SK-N-DZ (cell line): ENCODE measurements at regions not wholly inside any gene's neighbourhood (a gene's known extent, or its start where the extent isn't known, plus 50 kb on each side); places are given as distances from the start of the nearest gene placed in this dataset.
"Not testable (repeated sequence)": the region's sequence is repeated elsewhere in the genome, so short reads cannot be mapped to it uniquely, and the experiment has no call there.

Source experiments
- DNase-seq: peaks from one replicate; pipeline ENCODE4 v3.0.0-alpha.2; 2015; ENCODE audit warnings: low spot score
- small RNA-seq, 2 experiments: library from RNA; depleted of rRNA; stranded (forward); fragments of <200 nt; gene quantifications; one replicate each; pipeline ENCODE3, GENCODE V24; 2014

DNA sequence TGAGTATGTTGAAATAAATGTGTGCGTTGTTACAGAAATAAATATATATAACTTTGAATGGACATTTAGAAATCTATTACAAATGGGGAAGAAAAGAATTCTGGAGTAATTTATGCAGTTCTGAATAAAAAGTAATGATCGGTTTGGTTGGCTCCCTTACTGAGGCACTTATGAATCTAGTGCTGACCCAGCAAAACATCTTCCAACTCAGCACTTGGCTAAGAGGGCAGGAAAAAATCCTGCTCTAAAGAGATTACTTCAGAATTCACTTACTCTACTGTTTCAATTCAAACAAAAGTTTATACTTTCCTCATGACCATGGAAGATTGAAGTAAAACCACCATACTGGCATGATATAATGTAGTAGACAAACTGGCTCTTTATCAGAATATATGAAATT is 123.9 kb upstream of the RXFP1 start:
- DNase-seq = no peak

DNA sequence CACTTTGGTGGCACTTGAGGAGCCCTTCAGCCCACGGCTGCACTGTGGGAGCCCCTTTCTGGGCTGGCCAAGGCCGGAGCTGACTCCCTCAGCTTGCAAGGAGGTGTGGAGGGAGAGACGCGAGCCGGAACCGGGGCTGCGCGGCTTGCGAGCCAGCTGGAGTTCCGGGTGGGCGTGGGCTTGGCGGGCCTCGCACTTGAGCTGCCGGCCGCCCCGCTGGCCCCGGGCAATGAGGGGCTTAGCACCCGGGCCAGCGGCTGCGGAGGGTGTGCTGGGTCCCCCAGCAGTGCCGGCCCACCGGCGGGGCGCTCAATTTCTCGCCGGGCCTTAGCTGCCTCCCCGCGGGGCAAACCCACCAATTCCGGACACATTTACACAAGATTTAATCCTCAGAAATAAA is 113.7 kb upstream of the RXFP1 start:
- not testable (repeated sequence) for DNase-seq

DNA sequence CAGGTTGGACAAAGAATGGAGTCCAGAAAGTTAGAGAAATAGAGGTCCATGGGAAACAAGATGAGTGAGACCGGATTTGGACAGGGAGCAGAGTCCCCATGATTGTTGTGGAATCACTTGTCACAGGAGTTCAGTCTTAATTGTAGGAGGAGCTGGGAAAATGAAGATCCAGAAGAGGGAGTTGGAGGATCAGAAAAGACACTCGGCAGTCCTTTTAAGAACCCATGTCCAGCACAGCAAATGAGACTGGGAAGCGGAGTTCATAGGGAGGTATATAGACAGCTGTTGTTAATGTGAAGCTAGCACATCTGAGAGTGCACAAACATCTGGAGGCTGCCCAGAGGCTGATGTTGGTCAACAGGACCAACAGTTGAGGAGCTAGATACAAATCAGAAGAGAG is 111.4 kb upstream of the RXFP1 start:
- no peak for DNase-seq

DNA sequence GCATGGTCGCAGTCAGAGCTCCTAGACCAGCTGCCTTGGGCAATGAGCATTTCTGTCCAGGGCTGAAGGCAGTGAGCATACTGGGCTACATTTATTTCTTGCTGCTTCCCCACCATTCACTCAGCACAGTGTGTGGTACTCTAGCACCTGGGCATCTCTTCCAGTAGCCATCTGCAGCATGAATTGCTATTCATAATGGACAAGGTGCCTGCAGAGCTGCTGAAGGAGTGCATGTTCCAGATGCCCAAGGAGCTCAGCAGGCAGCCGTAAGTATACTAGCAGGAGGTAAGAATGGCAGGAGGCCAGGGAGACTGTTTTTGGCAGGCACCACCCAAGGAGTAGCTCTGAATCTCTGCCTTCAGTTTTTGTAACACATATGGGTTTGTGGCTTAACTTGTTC is 110.4 kb upstream of the RXFP1 start:
- no peak for DNase-seq

DNA sequence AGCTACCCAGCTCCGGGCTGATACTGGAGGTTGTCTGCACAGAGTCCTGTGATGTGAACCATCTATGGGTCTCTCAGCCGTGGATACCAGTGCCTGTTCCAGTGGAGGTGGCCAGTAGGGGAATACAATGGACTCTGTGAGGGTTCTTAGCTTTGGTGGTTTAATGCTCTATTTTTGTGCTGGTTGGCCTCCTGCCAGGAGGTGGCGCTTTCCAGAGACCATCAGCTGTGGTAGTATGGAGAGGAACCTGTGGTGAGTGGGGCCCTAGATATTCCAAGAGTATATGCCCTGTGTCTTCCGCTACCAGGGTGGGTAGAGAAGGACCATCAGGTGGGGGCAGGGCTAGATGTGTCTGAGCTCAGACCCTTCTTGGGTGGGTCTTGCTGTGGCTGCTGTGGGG is 103.0 kb upstream of the RXFP1 start:
- not testable (repeated sequence) for DNase-seq

DNA sequence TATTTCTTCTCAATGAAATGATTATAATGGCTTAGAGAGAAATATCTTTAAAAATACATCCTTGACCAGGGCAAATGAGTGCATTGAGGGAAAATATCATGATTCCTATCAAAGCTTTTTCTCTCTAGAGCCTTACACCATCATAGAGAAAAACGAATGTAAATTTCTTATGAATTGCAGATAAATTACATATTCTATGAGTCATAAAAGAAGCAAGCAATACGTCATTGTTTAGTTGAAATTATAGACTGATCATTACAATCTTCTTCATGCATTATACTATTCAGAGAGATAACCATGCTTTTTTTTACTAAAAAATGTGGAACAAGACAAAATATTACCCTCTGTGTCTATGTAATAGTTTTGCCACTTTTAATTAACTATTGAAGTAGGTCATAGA is 100.9 kb upstream of the RXFP1 start:
- DNase-seq = no peak

DNA sequence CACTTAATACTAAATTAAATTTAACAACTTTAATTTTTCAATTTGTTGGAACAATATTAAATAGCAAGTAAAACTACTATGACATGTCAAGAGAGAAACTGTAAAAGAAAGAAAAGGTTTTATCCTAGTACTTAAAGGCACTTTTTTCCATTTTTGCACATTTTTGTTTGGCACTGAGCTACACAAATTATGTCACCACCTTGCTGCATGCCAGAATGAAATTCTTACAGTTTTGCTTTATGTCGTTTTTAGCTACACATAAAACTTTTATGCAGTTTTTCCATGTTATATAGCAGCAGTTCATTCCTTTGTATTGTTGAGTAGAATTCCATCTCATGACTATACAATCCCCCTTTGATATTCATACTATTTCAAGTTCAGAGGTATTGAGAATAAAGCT is 99.1 kb upstream of the RXFP1 start:
- DNase-seq = no peak

DNA sequence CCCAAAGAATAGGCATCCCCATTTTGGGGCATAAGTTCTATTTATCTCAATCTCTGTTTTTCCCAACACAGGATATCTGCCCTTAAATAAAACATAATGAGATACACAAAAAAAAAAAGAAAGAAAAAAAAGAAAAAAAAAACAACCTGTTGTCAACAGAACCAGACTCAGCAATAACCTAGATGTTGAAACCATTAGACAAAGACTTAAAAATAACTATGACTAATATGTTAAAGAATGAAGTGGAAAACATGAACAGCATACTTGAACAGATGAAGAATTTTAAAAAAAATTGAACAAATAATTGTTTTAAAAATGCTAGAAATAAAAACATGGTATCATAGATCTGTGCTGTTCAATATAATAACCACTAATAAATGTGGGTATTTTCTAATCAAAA is 93.4 kb upstream of the RXFP1 start:
- no peak for DNase-seq

DNA sequence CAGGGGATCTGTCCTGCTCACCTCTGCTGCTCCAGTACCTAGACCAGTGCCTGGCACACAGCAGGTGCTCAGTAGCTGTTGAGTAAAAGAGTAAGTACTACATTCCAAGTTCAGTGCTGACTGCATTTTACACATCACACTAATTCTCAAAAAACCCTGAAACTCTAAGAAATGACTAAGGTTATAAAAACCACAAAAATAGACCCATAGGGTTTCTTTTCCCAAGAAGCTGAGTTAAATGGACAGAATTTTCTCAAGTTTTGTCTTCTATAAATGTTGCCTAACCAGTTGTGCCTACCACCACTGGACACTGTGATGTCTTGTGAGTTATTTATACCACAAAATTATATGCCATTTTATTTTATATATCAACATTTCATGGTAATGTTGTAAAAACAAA is 78.9 kb upstream of the RXFP1 start:
- no peak for DNase-seq

DNA sequence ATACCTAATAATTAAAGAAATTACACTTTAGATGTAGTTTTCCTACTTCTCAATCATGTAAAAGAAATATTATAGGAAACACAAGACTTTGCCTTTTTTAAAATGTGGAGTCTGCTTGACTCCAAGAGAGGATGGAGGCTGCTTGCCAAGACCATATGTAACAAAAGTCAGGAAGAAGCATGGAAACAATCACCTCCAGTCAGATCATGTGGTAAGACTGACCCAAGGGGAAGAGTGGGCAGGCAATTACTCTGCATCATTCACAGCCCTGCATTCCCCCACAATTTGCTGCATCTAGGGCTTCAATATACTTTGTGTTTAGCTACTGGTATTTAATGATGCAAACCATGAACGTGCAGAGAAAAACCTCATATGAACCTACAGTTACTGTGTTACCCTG is 78.0 kb upstream of the RXFP1 start:
- no peak for DNase-seq

DNA sequence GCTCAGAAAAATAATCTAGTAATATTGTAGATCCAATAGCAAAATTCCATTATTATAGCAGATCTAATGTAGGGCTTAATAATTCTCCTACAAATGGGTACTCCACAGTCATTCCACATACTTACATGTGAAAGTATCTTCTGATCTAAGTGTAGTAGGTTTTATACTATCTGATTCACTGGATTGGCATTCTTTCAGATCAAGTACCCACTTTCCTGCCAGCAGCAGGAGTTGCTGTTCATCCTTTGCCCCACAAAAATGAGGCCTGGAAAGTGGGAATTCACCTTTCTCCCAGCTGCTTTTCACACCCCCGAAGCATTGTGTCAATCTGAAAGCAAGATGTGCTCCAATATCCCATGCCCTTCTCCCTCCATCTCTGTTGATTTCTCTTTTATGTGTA is 77.1 kb upstream of the RXFP1 start:
- DNase-seq = no peak

DNA sequence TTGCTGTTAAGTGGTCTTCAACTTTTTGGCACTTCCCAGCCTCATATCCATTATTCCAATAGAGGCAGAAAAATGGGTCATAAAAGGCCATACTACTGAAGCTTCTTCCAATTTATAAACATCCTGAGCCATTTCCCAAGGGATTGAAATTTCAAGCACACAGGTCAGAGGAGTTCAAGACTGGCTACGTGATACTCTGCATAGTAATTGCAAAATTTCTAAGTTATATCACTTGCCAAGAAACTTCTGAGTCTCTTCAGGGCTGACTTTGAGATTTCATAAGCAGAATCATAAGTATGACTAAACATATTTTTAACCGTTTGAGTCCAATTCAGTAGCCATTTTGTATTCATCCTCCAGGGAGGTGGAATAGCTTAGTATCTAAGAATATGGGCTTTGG is 75.6 kb upstream of the RXFP1 start:
- DNase-seq = no peak

DNA sequence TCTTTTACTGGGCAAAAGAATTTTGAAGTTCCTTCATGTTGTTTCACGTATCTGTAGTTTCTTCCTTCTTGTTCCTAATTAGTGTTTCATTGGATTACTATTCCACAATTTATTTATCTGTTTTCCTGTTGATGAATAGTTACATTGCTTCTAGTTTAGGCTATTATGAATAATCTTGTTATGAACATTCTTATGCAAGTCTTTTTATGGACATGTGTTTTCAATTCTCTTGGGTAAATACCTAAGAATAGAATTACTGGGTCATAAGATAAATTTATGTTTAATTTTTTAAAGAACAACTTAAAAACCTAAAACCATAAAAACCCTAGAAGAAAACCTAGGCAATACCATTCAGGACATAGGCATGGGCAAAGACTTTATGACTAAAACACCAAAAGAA is 70.9 kb upstream of the RXFP1 start:
- DNase-seq = no peak

DNA sequence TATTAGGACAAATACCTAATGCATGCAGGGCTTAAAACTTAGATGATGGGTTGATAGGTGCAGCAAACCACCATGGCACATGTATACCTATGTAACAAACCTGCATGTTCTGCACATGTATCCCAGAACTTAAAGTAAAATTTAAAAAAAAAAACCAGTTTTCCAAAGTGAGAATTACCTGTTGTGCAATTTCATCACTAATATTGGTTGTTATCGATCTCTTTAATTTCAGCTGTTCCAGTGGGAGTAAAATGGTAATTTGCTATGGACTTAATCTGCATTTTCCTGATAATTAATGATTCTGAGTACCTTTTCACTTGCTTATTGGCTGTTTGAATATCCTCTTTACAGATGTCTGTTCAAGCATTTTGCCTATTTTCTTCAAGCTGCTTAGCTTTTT is 69.6 kb upstream of the RXFP1 start:
- DNase-seq = not testable (repeated sequence)

DNA sequence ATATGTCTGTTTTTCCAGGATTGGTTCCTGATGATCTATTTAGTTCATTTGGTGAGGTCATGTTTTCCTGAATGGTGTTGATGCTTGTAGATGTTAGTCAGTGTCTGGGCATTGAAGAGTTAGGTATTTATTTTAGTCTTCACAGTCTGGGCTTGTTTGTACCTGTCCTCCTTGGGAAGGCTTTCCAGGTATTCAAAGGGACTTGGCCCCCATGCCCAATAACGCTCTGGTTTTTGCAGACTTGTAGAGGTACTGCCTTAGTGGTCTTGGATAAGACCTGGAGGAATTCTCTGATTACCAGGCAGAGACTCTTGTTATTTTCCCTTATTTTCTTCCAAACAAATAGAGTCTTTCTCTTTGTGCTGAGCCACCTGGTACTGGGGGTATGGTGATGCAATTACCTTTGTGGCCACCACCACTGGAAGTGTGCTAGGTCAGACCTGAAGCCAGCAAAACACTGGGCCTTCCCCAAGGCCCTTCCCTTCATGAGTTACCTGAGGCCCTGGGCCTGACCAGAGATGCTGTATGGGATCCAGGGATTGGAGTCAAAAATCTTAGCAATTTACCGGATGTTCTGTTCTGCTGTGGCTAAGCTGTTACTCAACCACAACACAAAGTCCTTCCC is 63.3 kb upstream of the RXFP1 start:
- DNase-seq = no peak

DNA sequence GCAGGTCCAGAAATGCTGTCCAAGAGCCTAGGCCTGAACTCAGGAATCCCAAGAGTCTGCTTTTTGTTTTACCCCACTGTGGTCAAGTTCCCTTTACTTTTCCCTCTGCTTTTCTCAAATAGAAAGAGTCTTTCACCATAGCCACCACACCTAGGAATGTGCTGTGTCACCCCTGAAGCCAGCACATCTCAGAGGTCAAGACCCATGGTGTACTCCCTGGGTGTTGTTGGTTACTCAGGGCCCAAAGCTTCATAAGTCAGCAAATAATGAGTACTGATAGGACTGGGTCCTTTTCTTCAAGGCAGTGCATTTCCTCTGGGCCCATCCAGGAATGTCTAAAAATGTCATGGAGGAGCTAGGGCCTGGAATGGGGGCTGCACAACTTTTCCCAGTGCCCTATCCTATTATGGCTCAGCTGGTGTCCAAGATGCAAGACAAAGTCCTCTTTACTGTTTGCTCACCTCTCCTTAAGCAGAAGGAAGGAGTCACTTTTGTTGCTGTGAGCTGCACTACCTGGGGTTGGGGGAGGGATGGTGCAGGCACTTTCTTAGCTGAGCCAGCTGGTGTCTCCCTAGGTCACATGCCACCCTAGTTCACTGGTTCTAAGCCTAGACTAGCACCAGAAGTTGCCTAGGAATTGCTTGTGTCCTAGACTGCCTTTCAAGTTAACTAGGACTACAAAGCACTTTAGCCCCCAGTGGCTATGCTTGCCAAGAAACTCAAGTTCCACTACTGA is 62.4 kb upstream of the RXFP1 start:
- no peak for DNase-seq

DNA sequence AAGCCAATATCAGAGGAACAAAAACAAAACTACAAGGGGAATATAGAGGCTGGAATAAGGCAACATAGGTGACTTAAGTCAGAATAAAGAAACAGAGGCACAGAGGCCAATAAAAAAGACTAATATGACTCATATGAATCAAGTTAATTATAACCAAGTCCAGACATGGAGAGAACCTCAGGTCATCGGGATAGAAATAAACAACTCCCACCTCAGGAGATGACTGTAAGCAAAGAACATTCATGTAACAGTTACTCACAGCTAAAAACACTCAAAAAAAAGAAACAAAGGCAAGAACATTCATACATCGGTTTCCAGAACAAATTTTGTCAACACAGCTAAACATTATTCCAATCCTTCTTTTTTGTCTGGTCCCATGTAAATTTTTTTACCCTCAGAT is 60.3 kb upstream of the RXFP1 start:
- DNase-seq = no peak

DNA sequence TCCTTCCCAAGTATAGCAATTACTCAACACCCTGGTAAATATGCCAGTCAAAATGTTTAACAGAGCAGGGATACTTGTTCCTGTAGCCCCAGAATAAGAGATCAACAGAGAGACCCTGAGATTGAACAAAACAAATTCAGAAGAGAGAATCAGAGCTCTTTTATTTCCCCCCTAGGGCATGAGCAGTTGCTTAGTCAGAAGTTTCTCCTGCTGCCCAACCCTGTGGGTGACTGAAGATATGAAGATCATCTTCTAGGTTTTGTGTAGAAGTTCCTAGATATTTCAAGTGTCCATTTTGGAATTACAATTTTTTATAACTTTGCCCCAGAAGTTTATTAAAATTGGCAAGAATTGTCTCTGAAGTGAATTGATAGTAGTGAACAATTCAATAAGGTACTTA is 59.1 kb upstream of the RXFP1 start:
- no peak for DNase-seq

Small RNA genes in the stretch of these regions (small RNA-seq; reads per million reads assigned to genes)
- gene RNU4-79P = 0.10 to 0.13 reads per million in 2 experiments
